Left lung (tissue), 4 donors: ENCODE measurements at regions not wholly inside any gene's neighbourhood (a gene's known extent, or its start where the extent isn't known, plus 50 kb on each side); places are given as distances from the start of the nearest gene placed in this dataset.

Experiments
- ATAC-seq: fragments of 200-7000 bp; cut with Tn5 transposase; one replicate; pipeline ENCODE4 v1.9.1; 2020; ENCODE audit warnings: moderate library complexity
- DNase-seq, 4 donors: peaks; one replicate each; pipeline ENCODE4 v3.0.0-alpha.2; 2013 to 2020
- H3K27ac ChIP-seq, 2 donors: fragments of 200-600 bp; sonication (generic) in 1 of 2; one replicate each; pipeline versions ENCODE4 v1.5.0 to v1.8.0; 2020 to 2021
- H3K27me3 ChIP-seq, 2 donors: fragments of 200-600 bp; sonication (generic) in 1 of 2; one replicate each; pipeline versions ENCODE4 v1.5.0 to v1.8.0; 2020 to 2021
- H3K36me3 ChIP-seq, 2 donors: fragments of 200-600 bp; sonication (generic) in 1 of 2; one replicate each; pipeline versions ENCODE4 v1.5.0 to v1.8.0; 2020 to 2021
- H3K4me1 ChIP-seq, 2 donors: fragments of 200-600 bp; one replicate each; pipeline ENCODE4 v1.8.0; 2021
- H3K4me3 ChIP-seq, 2 donors: fragments of 200-600 bp; sonication (generic) in 1 of 2; one replicate each; pipeline versions ENCODE4 v1.5.0 to v1.8.0; 2020 to 2021; ENCODE audit warnings: mild to moderate bottlenecking in 1 of 2
- H3K9me3 ChIP-seq, 2 donors: fragments of 200-600 bp; sonication (generic) in 1 of 2; one replicate each; pipeline versions ENCODE4 v1.5.0 to v1.8.0; 2020 to 2021
- CTCF ChIP-seq, 2 donors: fragments of 200-600 bp; sonication (generic) in 1 of 2; IDR thresholded peaks; one replicate each; pipeline versions ENCODE4 v1.5.0 to v1.8.0; 2021; ENCODE audit warnings: antibody characterized with exemption in 2 of 2
- intact Hi-C, 2 donors: fragments of 100-400 bp; cut with DNase I; formaldehyde crosslinking; loops; one replicate each; pipeline versions ENCODE4 v1.11.2 to v1.14.2; 2022
- donor health status: DM: no; HTN: yes; CAD: no.
- donor health status: DM: no; HTN: no; CAD: no.

DNA sequence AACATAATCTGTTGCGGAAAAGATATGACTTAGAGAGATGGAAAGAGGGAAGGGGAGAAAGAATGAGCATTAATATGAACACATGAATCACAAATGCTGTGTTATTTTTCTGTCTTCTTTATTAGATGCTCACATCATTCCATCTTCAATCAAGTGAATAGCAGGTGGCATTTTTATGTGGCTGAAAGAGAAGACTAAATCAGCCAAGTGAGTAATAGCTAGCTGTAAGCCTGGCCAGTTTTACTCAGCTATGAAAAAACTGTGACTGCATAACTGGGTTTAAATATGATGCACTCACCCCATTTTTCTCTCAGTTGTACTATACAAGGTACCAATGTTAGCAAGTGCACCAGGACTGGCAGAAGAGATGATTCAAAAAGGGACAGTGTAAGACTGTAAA, 571.1 kb downstream of the JRKL start:
- no peak overlapping the region for H3K4me3 ChIP-seq
- no peak for TF ChIP-seq CTCF (IDR thresholded peaks at IDR 0.05)
- H3K27me3 ChIP-seq, result no peaks in the 10 kb centered on the region
- no peaks in the 10 kb centered on the region for H3K9me3 ChIP-seq
- DNase-seq, result no peak
- ATAC-seq, result no peak
- no peaks in the 10 kb centered on the region for H3K36me3 ChIP-seq
- H3K27ac ChIP-seq, result no peak overlapping the region
- H3K4me1 ChIP-seq, result no peaks in the 10 kb centered on the region
- intact Hi-C loops, result no loop called here

- H3K36me3 ChIP-seq, result no peaks in the 10 kb centered on the region
- DNase-seq (no peak), ATAC-seq (no peak)
- H3K27ac ChIP-seq, result no peak overlapping the region
- H3K9me3 ChIP-seq, result no peaks in the 10 kb centered on the region
- no peak overlapping the region for H3K4me3 ChIP-seq
- H3K4me1 ChIP-seq, result no peaks in the 10 kb centered on the region
- no peaks in the 10 kb centered on the region for H3K27me3 ChIP-seq
- no peak for TF ChIP-seq CTCF (IDR thresholded peaks at IDR 0.05)
- intact Hi-C loops, result no loop called here
Measured at GRCh38 chr11:96961931-96962330, 572.1 kb downstream of the JRKL start.

- TF ChIP-seq CTCF (IDR thresholded peaks at IDR 0.05), result no peak
- Histone ChIP-seq H3K9me3 (no peaks in the 10 kb centered on the region), H3K4me3 (no peak overlapping the region), H3K4me1 (no peaks in the 10 kb centered on the region), H3K27ac (no peak overlapping the region), H3K27me3 (no peaks in the 10 kb centered on the region), H3K36me3 (no peaks in the 10 kb centered on the region)
- ATAC-seq (no peak), DNase-seq (no peak)
- intact Hi-C loops, result no loop called here
Measured at GRCh38 chr11:96963375-96963774, 573.6 kb downstream of the JRKL start.

- Histone ChIP-seq H3K4me3 (no peak overlapping the region), H3K9me3 (no peaks in the 10 kb centered on the region), H3K4me1 (no peaks in the 10 kb centered on the region), H3K27ac (no peak overlapping the region), H3K27me3 (no peaks in the 10 kb centered on the region), H3K36me3 (no peaks in the 10 kb centered on the region)
- no peak for TF ChIP-seq CTCF (IDR thresholded peaks at IDR 0.05)
- DNase-seq (no peak), ATAC-seq (no peak)
- intact Hi-C loops, result no loop called here
Measured at GRCh38 chr11:96964661-96965060, 574.8 kb downstream of the JRKL start.

DNA sequence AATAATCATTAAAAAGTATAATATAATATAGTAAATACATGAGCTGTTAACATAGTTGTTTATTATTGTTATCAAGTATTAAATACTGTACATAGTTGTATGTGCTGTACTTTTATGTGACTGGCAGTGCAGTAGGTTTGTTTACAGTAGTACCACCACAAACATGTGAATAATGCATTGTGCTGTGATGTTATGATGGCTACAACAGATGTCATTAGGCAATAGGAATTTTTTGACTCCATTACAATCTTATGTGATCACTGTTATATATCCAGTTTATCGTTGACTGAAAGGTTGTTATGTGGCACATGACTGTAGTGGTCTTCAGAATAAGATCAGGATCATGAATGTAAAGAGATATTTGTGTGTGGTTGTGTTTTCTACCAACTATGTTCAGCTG, 577.8 kb downstream of the JRKL start:
- Histone ChIP-seq H3K4me1 (no peaks in the 10 kb centered on the region), H3K9me3 (no peaks in the 10 kb centered on the region), H3K27ac (no peak overlapping the region), H3K4me3 (no peak overlapping the region), H3K36me3 (no peaks in the 10 kb centered on the region), H3K27me3 (no peaks in the 10 kb centered on the region)
- TF ChIP-seq CTCF (IDR thresholded peaks at IDR 0.05), result no peak
- intact Hi-C loops, result no loop called here
- DNase-seq (no peak), ATAC-seq (no peak)
